ENCODE measurements at regions not wholly inside any gene's neighbourhood (a gene's known extent, or its start where the extent isn't known, plus 50 kb on each side); places are given as distances from the start of the nearest gene placed in this dataset.

DNA sequence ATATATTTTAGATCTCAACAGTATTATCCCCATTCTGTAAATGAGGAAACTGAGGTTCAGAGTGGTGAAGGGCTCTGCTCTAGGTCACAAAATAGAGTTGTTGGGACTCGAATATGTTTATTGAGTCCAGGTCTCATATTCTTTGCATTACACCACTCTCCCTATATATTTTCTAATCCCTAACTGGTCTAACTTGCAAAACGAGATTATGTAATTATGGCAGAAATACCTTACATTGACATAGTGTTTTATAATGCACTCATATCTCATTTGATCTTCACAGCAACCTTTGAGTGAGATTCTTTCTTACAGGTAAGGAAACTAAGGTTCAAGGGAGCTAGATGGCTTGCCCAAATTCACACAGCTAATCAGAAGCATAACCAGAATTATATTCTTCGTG, 106.9 kb upstream of the LRIG3 start:
- POLR2A ChIA-PET: no interaction called here
- Histone ChIP-seq H3K9me3 (no peaks in the 10 kb centered on the region), H3K4me1 (no peaks in the 10 kb centered on the region), H3K27ac (no peak overlapping the region), H3K4me2 (no peak overlapping the region), H3K4me3 (no peak overlapping the region)
- CTCF ChIA-PET: no interaction called here
- no peak for FAIRE-seq
- ATAC-seq: no peak
- DNase-seq (ENCODE audit: low read depth in 1 of 2, low spot score in 1 of 2): no peak
- TF ChIP-seq HOXB5 (CRISPR knock-in tag; IDR thresholded peaks at IDR 0.05) (no peak), MYC (IDR thresholded peaks at IDR 0.05; ENCODE audit: borderline replicate concordance, low read length) (no peak), NPAS2 (CRISPR knock-in tag; IDR thresholded peaks at IDR 0.05; ENCODE audit: borderline replicate concordance) (no peak), EP300 (IDR thresholded peaks at IDR 0.05) (no peak), MAZ (IDR thresholded peaks at IDR 0.05; ENCODE audit: borderline replicate concordance, low read depth, low read length) (no peak), JUNB (IDR thresholded peaks at IDR 0.05) (no peak), SMC3 (IDR thresholded peaks at IDR 0.05) (no peak), FOSL2 (IDR thresholded peaks at IDR 0.05) (no peak), FOSL2 (CRISPR knock-in tag; IDR thresholded peaks at IDR 0.05) (no peak), EHF (CRISPR knock-in tag; IDR thresholded peaks at IDR 0.05) (no peak), RNF2 (IDR thresholded peaks at IDR 0.05; ENCODE audit: borderline replicate concordance, low read depth) (no peak)
- TF ChIP-seq, protein P1, sequence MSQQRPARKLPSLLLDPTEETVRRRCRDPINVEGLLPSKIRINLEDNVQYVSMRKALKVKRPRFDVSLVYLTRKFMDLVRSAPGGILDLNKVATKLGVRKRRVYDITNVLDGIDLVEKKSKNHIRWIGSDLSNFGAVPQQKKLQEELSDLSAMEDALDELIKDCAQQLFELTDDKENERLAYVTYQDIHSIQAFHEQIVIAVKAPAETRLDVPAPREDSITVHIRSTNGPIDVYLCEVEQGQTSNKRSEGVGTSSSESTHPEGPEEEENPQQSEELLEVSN (IDR thresholded peaks at IDR 0.05; ENCODE audit: borderline replicate concordance, low read depth): no peak
- TF ChIP-seq, protein P2, sequence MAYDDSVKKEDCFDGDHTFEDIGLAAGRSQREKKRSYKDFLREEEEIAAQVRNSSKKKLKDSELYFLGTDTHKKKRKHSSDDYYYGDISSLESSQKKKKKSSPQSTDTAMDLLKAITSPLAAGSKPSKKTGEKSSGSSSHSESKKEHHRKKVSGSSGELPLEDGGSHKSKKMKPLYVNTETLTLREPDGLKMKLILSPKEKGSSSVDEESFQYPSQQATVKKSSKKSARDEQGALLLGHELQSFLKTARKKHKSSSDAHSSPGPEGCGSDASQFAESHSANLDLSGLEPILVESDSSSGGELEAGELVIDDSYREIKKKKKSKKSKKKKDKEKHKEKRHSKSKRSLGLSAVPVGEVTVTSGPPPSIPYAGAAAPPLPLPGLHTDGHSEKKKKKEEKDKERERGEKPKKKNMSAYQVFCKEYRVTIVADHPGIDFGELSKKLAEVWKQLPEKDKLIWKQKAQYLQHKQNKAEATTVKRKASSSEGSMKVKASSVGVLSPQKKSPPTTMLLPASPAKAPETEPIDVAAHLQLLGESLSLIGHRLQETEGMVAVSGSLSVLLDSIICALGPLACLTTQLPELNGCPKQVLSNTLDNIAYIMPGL (CRISPR knock-in tag; IDR thresholded peaks at IDR 0.05; ENCODE audit: borderline replicate concordance): no peak
- TF ChIP-seq, protein P3, sequence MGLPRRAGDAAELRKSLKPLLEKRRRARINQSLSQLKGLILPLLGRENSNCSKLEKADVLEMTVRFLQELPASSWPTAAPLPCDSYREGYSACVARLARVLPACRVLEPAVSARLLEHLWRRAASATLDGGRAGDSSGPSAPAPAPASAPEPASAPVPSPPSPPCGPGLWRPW (IDR thresholded peaks at IDR 0.05): no peak
- TF ChIP-seq, protein P4, sequence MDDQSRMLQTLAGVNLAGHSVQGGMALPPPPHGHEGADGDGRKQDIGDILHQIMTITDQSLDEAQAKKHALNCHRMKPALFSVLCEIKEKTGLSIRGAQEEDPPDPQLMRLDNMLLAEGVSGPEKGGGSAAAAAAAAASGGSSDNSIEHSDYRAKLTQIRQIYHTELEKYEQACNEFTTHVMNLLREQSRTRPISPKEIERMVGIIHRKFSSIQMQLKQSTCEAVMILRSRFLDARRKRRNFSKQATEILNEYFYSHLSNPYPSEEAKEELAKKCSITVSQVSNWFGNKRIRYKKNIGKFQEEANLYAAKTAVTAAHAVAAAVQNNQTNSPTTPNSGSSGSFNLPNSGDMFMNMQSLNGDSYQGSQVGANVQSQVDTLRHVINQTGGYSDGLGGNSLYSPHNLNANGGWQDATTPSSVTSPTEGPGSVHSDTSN (IDR thresholded peaks at IDR 0.05): no peak
- WGBS (ENCODE audit: missing lambda C conversion rate): 16% methylated on average over 3 of the region's 3 CpGs

DNA sequence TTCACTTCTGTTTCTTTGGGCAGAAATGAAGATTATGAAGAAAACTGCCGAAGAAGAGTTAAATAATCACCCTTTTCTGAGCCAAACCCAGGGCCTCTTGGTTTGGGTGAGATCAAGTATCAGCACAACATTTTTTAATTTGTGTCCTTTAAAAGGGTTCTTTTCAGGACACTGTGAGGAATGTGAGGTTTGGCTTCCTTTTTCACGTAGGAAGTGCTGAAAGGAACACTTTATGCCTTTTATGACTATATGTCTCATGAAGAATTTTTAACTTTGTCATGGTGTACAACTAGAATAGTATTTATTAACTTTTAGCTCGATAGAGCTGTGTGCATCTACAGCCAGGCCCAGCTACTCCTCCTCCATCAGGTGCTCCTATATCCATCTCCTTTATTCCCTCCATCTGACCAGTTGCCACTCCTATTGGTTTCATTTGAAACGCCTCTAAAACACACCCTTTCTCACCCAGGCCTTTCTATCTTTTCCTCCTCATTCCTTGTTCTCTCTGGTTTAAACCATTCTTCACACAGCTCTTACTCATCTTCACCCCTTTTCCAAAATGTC, 103.6 kb upstream of the LRIG3 start:
- Histone ChIP-seq H3K4me2 (no peak overlapping the region), H3K4me3 (no peak overlapping the region), H3K4me1 (no peaks in the 10 kb centered on the region), H3K9me3 (no peaks in the 10 kb centered on the region), H3K27ac (no peak overlapping the region)
- DNase-seq (ENCODE audit: low read depth in 1 of 2, low spot score in 1 of 2) (no peak), FAIRE-seq (no peak), ATAC-seq (no peak)
- 48% methylated on average over 4 of the region's 4 CpGs for WGBS (ENCODE audit: missing lambda C conversion rate)
- TF ChIP-seq ZSCAN20 (CRISPR knock-in tag; IDR thresholded peaks at IDR 0.05) (no peak), ESRRA (IDR thresholded peaks at IDR 0.05; ENCODE audit: borderline replicate concordance, low read length) (no peak)
- CTCF ChIA-PET: interaction anchor here (0.8 kb wide), 1 partner anchor 484 kb away, joined by 3 read pairs; no protein-coding TSS in a partner anchor
- POLR2A ChIA-PET: no interaction called here

DNA sequence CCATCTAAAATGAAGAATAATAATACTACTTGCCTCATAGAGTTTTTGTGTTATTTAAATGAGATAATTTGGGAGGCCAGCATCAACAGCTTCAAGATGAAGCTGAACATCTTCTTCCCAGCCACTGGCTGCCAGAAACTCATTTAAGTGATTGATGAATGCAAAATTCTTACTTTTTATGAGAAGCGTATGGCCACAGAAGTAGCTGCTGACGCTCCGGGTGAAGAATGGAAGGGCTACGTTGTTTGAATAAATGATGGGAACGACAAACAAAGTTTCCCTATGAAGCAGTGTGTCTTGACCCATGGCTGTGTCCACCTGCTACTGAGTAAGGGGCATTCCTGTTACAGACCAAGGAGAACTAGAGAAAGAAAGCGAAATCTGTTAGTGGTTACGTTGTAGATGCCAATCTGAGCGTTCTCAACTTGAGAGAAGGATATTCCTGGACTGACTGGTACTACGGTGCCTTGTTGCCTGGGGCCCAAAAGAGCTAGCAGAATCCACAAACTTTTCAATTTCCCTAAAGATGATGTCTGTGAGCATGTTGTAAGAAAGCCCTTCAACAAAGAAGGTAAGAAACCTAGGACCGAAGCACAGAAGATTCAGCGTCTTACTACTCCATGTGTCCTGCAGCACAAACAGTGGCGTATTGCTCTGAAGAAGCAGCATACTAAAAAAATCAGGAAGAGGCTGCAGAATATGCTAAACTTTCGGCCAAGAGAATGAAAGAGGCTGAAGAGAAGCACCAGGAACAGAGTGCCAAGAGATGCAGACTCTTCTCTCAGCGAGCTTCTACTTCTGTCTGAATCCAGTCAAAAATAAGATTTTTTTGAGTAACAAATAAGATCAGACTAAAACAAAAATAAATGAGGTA, 100.0 kb upstream of the LRIG3 start:
- FAIRE-seq: no peak
- DNase-seq (ENCODE audit: low read depth in 1 of 2, low spot score in 1 of 2): no peak
- no peaks in the 10 kb centered on the region for H3K9me3 ChIP-seq
- no peak for ATAC-seq
- H3K27ac ChIP-seq: no peak overlapping the region
- CTCF ChIA-PET: no interaction called here
- H3K4me3 ChIP-seq: no peak overlapping the region
- 66% methylated on average over 14 of the region's 14 CpGs for WGBS (ENCODE audit: missing lambda C conversion rate)
- TF ChIP-seq, protein P5, sequence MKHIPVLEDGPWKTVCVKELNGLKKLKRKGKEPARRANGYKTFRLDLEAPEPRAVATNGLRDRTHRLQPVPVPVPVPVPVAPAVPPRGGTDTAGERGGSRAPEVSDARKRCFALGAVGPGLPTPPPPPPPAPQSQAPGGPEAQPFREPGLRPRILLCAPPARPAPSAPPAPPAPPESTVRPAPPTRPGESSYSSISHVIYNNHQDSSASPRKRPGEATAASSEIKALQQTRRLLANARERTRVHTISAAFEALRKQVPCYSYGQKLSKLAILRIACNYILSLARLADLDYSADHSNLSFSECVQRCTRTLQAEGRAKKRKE (CRISPR knock-in tag; IDR thresholded peaks at IDR 0.05; ENCODE audit: low read depth): no peak
- TF ChIP-seq ZSCAN20 (CRISPR knock-in tag; IDR thresholded peaks at IDR 0.05) (no peak), POLR2A (IDR thresholded peaks at IDR 0.05; ENCODE audit: low read length) (no peak), KDM1A (IDR thresholded peaks at IDR 0.05; ENCODE audit: low read depth) (no peak), HOXB13 (CRISPR knock-in tag; IDR thresholded peaks at IDR 0.05; ENCODE audit: low read depth) (no peak), CHD2 (IDR thresholded peaks at IDR 0.05; ENCODE audit: low read length, partially characterized antibody) (no peak), CEBPB (IDR thresholded peaks at IDR 0.05) (no peak), HOXA7 (CRISPR knock-in tag; IDR thresholded peaks at IDR 0.05) (no peak), SMC3 (IDR thresholded peaks at IDR 0.05) (no peak), MAFK (IDR thresholded peaks at IDR 0.05; ENCODE audit: partially characterized antibody) (no peak), RFX5 (IDR thresholded peaks at IDR 0.05) (no peak), HOXB5 (CRISPR knock-in tag; IDR thresholded peaks at IDR 0.05) (no peak), ZC3H11A (IDR thresholded peaks at IDR 0.05) (no peak)
- no peak overlapping the region for H3K4me2 ChIP-seq
- no peaks in the 10 kb centered on the region for H3K4me1 ChIP-seq
- POLR2A ChIA-PET: no interaction called here

Data from A549 (cell line).